Fibroblast of skin of scalp (primary cell): ENCODE measurements at regions not wholly inside any gene's neighbourhood (a gene's known extent, or its start where the extent isn't known, plus 50 kb on each side); places are given as distances from the start of the nearest gene placed in this dataset.
"Not testable (repeated sequence)": the region's sequence is repeated elsewhere in the genome, so short reads cannot be mapped to it uniquely, and the experiment has no call there.

ENCODE experiments used
- DNase-seq: peaks from one replicate; pipeline ENCODE4 v3.0.0-alpha.2; 2013

DNA sequence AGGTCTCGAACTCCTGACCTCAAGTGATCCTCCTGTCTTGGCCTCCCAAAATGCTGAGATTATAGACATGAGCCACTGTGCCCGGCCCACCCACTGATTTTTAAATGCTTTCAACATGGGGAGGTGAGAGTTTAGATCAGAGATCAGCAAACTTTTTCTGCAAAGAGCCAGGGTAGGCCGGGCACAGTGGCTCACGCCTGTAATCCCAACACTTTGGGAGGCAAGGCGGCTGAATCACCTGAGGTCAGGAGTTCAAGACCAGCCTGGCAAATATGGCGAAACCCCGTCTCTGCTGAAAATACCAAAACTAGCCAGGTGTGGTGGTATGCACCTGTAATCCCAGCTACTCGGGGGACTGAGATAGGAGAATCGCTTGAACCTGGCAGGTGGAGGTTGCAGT, 88.3 kb upstream of the LHX1 start:
- DNase-seq = not testable (repeated sequence)

- DNase-seq = peak; percentile 64
Measured at GRCh38 chr17:36849871-36850348, 87.4 kb upstream of the LHX1 start.

DNA sequence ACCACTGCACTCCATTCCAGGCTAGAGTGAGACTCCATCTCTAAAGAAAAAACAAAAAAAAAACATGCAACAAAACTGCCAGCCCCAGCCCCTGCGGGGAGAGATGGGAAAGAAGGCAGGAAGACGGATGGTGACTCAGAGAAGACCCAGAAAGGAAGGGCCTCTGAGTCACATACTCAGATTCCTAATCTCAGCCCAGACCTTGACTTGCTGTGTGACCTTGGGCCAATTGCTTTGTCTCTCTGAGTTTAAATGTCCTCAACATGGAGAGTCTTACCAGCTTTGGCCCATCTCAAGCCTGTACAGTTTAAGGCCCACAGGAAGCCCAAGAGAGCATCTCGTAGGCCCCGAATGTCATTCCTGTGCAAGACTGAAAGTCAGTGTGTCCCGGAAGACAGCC, 86.5 kb upstream of the LHX1 start:
- DNase-seq = peak; percentile 76

DNA sequence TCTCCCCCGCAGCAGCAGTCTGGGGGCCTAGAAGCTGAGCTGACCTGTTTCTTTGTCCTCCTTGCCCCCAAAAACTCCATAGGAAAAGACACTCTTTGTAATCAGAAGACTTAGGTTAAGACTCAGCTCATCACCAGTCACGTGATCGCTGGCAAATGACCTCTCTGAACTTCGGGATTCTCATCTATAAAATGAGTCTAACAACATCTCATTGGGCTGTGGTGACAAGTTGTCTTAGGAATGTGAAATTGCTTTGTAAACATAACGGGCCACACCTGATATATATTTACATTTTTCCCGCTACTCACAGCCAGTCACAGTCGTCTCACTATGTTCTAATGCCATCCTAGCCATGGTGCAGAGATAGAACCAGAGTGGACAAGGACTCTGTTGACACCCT, 86.0 kb upstream of the LHX1 start:
- DNase-seq = peak; percentile 11

DNA sequence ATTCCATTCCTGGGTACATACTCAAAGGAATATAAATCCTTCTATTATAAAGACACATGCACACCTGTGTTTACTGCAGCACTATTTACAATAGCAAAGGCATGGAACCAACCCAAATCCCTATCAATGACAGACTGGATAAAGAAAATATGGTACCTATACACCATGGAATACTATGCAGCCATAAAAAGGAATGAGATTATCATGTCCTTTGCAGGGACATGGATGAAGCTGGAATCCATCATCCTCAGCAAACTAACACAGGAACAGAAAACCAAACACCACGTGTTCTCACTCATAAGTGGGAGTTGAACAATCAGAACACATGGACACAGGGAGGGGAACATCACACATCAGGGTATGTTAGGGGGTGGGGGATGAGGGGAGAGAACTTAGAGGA, 84.8 kb upstream of the LHX1 start:
- DNase-seq = not testable (repeated sequence)

- DNase-seq = no peak
Measured at GRCh38 chr17:36854982-36855381, 82.3 kb upstream of the LHX1 start.

DNA sequence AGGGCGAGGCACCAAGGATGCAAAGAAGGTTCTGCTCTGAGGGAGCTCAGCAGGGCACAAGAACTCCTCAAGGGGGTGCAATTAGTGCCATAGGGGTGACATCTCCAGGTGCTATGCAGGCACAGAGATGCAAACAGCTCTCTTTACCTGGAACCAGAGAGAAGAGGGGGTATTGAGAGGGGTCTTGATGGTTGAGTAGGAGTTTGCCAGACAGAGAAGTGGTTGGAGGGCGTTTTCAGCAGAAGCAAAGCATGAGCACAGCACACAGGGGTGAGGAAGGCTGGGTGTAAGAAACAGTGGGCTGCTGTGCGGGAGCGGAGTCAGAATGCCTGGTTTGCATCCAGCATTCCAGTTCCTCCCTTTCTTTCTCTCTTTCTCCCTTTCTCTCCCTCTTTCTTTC, 81.8 kb upstream of the LHX1 start:
- no peak for DNase-seq

- no peak for DNase-seq
Measured at GRCh38 chr17:36856222-36856621, 81.1 kb upstream of the LHX1 start.

DNA sequence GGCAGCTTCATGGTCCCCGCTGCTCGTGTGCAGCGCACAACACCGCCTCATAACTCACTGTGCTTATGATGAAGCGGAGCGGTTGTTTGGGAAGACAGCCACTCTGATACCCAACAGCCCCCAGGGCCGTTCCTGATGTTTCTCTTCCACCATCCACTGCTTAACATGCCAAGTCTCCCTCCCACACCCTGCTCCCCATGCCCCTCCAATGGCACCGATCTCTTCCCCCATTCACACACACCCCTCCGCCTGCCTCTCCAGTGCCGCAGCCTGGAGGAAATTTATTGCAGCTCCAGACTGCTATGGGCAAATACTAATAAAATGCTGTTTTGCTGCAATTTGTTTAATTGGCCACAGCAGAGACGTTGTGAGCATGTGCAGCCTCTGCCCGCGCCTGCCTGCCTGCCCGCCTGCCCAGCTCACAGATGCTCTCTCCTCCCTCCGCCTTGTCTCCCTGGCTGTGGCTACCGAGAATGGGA, 80.3 kb upstream of the LHX1 start:
- DNase-seq = no peak

GRCh38 chr17:36857698-36858097, 79.6 kb upstream of the LHX1 start:
- no peak for DNase-seq

DNA sequence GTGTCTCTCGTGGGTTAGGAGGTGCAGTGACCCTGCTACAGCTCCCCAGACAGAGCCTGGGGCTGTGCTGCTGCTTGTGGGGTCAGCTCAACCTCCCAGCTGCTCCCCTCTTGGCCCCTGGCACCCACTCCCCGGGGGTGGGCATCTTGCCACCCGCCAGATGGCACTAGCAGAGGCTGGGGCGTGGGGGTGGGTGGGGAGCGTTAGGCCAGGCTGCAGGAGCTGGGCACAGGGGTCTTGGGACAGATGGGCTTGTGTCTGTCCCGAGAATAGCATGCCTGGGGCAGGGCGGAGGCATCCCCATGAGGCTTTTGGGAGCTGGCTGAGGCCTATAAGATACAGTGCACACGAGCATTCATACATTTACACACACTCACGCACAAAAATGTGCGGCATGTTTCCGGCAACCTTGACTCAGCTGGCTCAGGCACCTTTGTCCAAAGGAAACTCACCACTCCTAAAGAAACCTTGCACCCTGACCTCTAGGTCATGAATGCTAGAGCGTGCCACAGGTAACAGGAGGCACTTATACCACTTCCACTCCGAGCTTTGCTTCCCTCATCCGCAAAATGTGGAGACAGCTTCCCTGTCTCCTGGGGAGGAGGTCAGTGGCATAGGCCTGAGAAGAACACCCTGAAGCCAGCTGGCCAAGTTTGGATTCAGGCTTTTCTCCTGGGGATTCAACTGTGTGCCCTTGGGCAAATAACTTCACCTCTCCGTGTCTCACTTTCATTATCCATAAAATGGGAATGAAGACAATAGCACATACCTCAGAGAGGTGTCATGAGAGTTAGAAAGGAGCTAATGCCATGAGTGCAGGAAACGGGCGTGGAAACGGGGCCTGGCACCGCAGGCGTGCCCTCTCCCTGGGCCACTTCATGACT, 78.9 kb upstream of the LHX1 start:
- no peak for DNase-seq

GRCh38 chr17:36859003-36859300, 78.3 kb upstream of the LHX1 start:
- no peak for DNase-seq

- DNase-seq = no peak
Measured at GRCh38 chr17:36859706-36860105, 77.6 kb upstream of the LHX1 start.

DNA sequence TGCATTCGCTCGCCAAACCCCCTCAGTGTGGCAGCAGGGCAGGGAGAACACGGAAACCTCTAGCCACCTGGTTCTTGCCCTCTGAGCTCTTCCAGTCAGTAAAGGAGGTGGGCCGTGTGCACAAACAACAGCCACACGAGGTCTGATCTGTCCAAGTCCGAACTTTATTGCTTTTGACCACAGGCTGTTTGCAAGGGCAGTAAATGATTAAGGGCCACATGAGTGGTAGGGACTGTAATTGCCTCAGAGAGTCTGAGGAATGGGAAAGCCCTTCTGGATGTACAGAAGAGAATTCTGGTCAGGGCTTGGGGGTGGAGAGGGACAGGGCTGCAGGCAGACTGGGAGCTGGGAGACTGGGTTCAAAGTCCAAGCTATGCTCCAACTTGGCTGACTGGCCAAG, 75.7 kb upstream of the LHX1 start:
- DNase-seq = no peak

DNA sequence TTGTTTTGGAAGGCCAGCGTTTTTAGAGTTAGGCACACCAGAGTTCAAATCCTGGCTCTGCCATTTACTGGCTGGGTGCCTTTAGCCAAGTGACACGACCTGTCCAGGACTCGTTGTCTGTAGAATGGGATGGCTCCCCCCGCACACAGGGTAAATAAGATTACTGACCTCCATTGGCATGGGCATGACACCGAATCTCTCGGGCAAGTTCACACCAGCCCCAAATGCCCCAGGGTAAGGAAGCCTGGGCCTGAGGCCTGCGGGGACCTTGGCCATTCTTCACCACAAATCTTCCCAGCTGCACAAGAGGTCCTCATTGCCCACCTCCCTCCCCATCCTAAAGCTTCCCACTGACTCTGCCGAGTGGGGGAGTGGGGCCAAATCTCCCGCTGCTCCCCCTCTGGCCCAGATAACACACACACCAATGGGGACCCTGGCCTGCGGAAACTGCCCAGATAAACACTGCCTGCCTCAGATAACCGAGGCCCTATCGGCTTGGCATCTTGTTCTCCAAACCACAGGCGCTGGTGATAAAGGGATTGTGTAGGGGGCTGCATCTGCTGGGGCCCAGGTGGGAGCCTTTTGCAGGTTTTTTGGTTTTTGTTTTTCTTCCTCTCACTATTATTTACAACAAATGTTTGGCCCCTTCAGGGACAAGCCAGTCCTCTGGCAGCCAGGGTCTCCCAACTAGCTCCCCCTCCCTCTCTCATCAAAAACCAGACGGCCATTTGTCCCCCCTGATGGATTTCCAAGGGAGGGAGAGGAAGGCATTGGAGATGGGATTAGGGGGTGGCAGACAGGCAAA, 75.0 kb upstream of the LHX1 start:
- DNase-seq = no peak

DNA sequence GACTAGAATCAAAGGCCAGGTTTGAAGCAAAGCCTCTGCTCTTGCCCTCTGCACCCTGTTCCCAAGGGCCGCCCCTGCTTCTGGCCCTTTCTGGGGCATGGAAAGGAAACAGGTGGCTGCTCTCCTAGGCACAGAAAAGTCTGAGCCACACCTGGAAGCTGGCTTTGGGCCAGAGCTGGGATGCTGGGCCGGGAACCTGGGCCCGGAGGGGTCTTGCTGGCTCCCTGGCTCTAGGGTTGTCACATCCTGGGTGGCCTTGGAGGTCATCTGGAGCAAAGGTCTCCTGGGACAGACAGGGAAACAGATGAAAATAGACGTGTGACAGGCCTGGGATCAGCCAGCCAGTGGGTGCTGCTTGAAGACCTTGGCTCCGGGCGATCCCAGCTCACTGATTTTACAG, 74.1 kb upstream of the LHX1 start:
- no peak for DNase-seq

- DNase-seq = no peak
Measured at GRCh38 chr17:36863676-36864612, 73.3 kb upstream of the LHX1 start.

GRCh38 chr17:36864827-36865430, 72.3 kb upstream of the LHX1 start:
- DNase-seq = no peak

- DNase-seq = no peak
Measured at GRCh38 chr17:36867716-36868341, 69.4 kb upstream of the LHX1 start.

DNA sequence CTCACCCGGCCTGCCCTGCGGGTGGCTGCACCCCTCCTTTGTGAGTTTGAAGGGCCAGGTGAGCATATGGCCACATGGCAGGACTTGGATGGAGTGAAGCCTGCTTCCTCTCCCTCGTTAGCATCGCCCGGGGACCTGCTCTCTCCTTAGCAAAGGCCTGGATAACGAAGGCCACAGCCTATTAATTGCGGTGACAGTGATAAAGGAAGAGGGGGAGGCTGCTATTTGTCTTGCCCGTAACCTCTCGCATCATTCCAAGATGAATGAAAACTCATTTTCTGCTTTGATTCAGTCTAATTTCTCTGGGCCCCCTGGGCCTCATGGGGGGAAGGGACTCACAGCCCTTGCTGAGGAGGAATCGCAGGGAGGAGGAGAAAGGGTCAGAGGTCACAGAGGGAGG, 68.5 kb upstream of the LHX1 start:
- no peak for DNase-seq

- DNase-seq = no peak
Measured at GRCh38 chr17:36869441-36869840, 67.8 kb upstream of the LHX1 start.
